Calu3 (cell line): ENCODE measurements at regions not wholly inside any gene's neighbourhood (a gene's known extent, or its start where the extent isn't known, plus 50 kb on each side); places are given as distances from the start of the nearest gene placed in this dataset.

Source experiments
- BruUV-seq: library from RNA; stranded (reverse); fragments of 400-500 nt; replicated peaks from 2 replicates; lab custom pipeline; 2021; lab: Mats Ljungman, UMichigan
- CTCF ChIA-PET: fragments of 300-600 bp; sonication (Branson Sonifier 250); formaldehyde crosslinking; loops from one replicate; lab custom pipeline; 2022; ENCODE audit warnings: antibody characterized with exemption; lab: Charles Lee
- DNase-seq: peaks from one replicate; pipeline ENCODE4 v3.0.0; 2022
- H3K27ac Mint-ChIP-seq: one replicate; pipeline ENCODE4 v1.8.0; 2022; ENCODE audit warnings: mixed read lengths; ENCODE audit not compliant: unreplicated experiment
- H3K27me3 Mint-ChIP-seq: one replicate; pipeline ENCODE4 v1.8.0; 2022; ENCODE audit warnings: mixed read lengths; ENCODE audit not compliant: unreplicated experiment
- H3K36me3 Mint-ChIP-seq: one replicate; pipeline ENCODE4 v1.8.0; 2022; ENCODE audit warnings: mild to moderate bottlenecking, moderate library complexity, mixed read lengths; ENCODE audit not compliant: insufficient read depth, unreplicated experiment
- H3K4me1 Mint-ChIP-seq: one replicate; pipeline ENCODE4 v1.8.0; 2022; ENCODE audit warnings: mild to moderate bottlenecking, low read depth, mixed read lengths; ENCODE audit not compliant: unreplicated experiment
- H3K4me3 Mint-ChIP-seq: one replicate; pipeline ENCODE4 v1.8.0; 2022; ENCODE audit warnings: mild to moderate bottlenecking, low read depth, moderate library complexity, mixed read lengths; ENCODE audit not compliant: unreplicated experiment
- H3K9me3 Mint-ChIP-seq: one replicate; pipeline ENCODE4 v1.8.0; 2022; ENCODE audit warnings: low read depth, mixed read lengths; ENCODE audit not compliant: unreplicated experiment
- CTCF ChIP-seq: fragments of 200-600 bp; IDR thresholded peaks from one replicate; pipeline ENCODE4 v1.8.0; 2022; ENCODE audit warnings: antibody characterized with exemption; ENCODE audit not compliant: unreplicated experiment
- intact Hi-C: fragments of 100-400 bp; cut with micrococcal nuclease; formaldehyde crosslinking; loops from one replicate; pipeline ENCODE4 v1.10.0; 2022; ENCODE audit not compliant: unreplicated experiment

- no peaks in the 10 kb centered on the region for H3K4me1 Mint-ChIP-seq
- TF ChIP-seq CTCF: no peak
- no peak overlapping the region for H3K27ac Mint-ChIP-seq
- H3K36me3 Mint-ChIP-seq: no peaks in the 10 kb centered on the region
- BruUV-seq: no TSS peak
- no peak overlapping the region for H3K4me3 Mint-ChIP-seq
- intact Hi-C loops: no loop called here
- CTCF ChIA-PET: interaction anchor here (0.6 kb wide), 1 partner anchor 12 kb away, joined by 4 read pairs; no protein-coding TSS in a partner anchor
- no peaks in the 10 kb centered on the region for H3K27me3 Mint-ChIP-seq
- H3K9me3 Mint-ChIP-seq: peaks cover 2% of the 10 kb centered on the region
- no peak for DNase-seq
Observed at GRCh38 chr5:167608390-167609272, 682.8 kb upstream of the WWC1 start.

DNA sequence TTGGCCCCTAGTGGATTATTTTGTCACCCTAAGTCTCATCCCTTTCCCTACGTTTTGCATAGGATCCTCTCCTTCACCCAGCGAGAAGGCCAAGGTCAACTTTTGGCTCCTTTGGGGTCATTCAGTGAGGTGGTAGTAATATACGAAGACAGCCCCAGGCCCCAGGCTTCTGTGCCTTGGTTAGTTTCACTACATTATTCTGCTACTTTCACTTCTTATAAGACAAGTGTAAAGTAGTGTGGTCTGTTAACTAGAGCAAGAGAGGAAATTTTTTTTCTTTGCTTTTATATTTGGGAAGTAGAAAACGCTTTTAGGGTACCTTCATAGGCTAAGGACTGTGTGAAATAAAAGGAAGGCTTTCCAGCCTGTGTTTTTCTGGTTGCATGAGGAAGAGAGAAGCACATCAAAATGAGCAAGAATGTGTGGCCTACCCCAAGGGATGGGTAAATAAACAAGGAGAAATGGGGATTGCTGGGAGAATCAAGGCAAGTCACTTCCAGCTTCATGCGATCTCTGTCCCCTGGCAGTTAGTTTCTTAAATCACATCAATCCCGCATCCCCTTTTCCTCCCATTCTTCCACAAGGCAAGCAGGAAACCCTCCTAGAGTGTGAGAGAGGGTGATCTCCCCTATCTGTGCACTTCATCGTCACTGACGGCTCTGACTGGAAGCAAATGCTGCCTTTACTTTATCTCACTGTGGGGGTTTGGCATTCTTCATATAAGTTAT, 677.0 kb upstream of the WWC1 start:
- TF ChIP-seq CTCF: no peak
- H3K27ac Mint-ChIP-seq: no peak overlapping the region
- BruUV-seq: no TSS peak
- H3K4me1 Mint-ChIP-seq: no peaks in the 10 kb centered on the region
- no peak for DNase-seq
- no peak overlapping the region for H3K4me3 Mint-ChIP-seq
- no peaks in the 10 kb centered on the region for H3K36me3 Mint-ChIP-seq
- CTCF ChIA-PET: no interaction called here
- H3K9me3 Mint-ChIP-seq: peaks cover 2% of the 10 kb centered on the region
- intact Hi-C loops: no loop called here
- no peaks in the 10 kb centered on the region for H3K27me3 Mint-ChIP-seq

DNA sequence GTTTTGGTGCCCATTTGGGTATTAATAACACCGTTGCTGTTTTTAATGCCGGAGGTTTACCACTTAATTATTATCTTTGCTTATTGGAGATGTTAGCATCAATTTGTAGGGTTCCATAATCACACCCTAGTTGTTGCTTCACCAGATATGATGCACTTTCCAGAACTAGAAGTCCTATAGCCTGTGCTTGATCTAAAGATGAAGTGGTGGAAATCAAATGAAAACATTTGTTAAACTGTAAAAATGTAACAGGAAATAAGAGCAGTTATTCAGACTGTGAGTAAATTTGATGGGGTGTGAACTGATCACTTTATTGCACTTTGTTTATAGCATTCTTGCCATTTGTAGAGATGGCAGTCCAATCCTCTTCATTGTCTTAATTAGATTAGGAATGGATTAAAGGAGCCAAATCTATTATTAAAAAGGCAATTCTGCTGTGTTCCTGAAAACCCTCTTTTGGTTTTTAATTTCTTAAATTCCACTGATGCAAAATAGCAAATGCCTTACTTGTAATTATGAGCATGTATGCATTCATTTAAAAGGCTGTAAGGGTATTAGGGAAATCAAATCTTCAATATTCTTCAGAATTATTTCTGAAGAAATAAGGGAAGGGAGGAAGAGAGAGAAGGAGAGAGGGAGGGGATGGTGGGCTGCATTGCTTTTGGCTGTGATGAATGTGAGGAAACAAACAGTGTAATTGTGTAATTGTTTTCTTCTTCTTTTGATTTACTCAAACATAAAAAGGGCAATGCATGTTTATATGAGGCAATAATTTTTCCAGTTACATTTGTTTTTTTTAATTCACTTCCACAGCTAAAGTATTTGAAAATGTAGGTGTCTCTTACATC, 675.2 kb upstream of the WWC1 start:
- peaks cover under 1% of the 10 kb centered on the region for H3K9me3 Mint-ChIP-seq
- no TSS peak for BruUV-seq
- no peaks in the 10 kb centered on the region for H3K36me3 Mint-ChIP-seq
- no peak overlapping the region for H3K4me3 Mint-ChIP-seq
- no peak overlapping the region for H3K27ac Mint-ChIP-seq
- no peaks in the 10 kb centered on the region for H3K4me1 Mint-ChIP-seq
- H3K27me3 Mint-ChIP-seq: no peaks in the 10 kb centered on the region
- no peak for TF ChIP-seq CTCF
- CTCF ChIA-PET: no interaction called here
- no peak for DNase-seq
- intact Hi-C loops: no loop called here

DNA sequence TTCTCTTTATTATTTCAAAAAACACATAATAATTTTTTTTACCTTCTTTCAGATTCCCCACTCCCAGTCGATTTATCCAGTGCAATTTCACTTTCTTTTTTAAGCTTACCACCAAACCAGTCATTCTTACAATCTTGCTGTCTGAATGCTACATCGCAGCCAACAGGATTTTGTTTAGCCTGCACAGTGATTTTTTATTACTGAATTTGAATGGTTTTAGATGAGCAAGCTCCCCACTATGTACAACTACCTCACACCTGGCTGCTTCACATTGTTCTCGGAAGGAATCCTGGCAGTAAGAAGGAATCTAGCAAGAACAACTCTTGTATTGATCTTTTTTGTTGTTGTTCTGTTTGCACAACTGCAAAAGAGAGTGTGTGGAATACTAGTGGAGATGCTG, 668.1 kb upstream of the WWC1 start:
- CTCF ChIA-PET: no interaction called here
- no peaks in the 10 kb centered on the region for H3K27me3 Mint-ChIP-seq
- no peak for TF ChIP-seq CTCF
- H3K4me3 Mint-ChIP-seq: no peak overlapping the region
- no peak overlapping the region for H3K27ac Mint-ChIP-seq
- intact Hi-C loops: no loop called here
- H3K4me1 Mint-ChIP-seq: peaks cover 10% of the 10 kb centered on the region
- H3K36me3 Mint-ChIP-seq: no peaks in the 10 kb centered on the region
- DNase-seq: no peak
- no peaks in the 10 kb centered on the region for H3K9me3 Mint-ChIP-seq
- BruUV-seq: no TSS peak
